Motor neuron (in vitro differentiated cells): ENCODE measurements at regions not wholly inside any gene's neighbourhood (a gene's known extent, or its start where the extent isn't known, plus 50 kb on each side); places are given as distances from the start of the nearest gene placed in this dataset.
A peak's percentile ranks its signal among the peaks of the same experiment; 100 is the strongest.

Source experiments
- ATAC-seq, 8 experiments: fragments of 200-7000 bp; cut with Tn5 transposase; replicated peaks in 6 of 8; 2 replicates each; pipeline ENCODE4 v1.8.0; 2021; ENCODE audit warnings: mild to moderate bottlenecking in 8 of 8, moderate library complexity in 8 of 8
- H3K27ac ChIP-seq, 2 donors: fragments of 250-450 bp; sonication (Bioruptor Pico); 2 replicates each; pipeline ENCODE4 v1.9.0; 2021; ENCODE audit warnings: antibody characterized with exemption in 2 of 2, mild to moderate bottlenecking in 2 of 2, moderate library complexity in 1 of 2
- H3K4me1 ChIP-seq, 2 donors: fragments of 250-450 bp; sonication (Bioruptor Pico); replicated peaks in 1 of 2; 2 replicates each; pipeline ENCODE4 v1.6.1; 2021; ENCODE audit warnings: antibody characterized with exemption in 2 of 2, mild to moderate bottlenecking in 2 of 2, moderate library complexity in 1 of 2
- H3K4me3 ChIP-seq, 5 donors: fragments of 250-450 bp; sonication (Bioruptor Pico); 2 replicates each; pipeline ENCODE4 v1.9.0; 2021; ENCODE audit warnings: antibody characterized with exemption in 5 of 5, mild to moderate bottlenecking in 5 of 5, moderate library complexity in 4 of 5
- WGBS, 10 experiments: fragments of 450-650 bp; shearing (Covaris generic); methylation state at CpG; one replicate each; pipeline ENCODE4 v1.0.0; 2022; 5-methylcytosine and 5-hydroxymethylcytosine counted together
- in situ Hi-C, 9 experiments: fragments of 400-800 bp; cut with MboI; loops; one replicate each; pipeline ENCODE4 v1.15.0; 2021; ENCODE audit warnings: low sequenced_read_pairs in 9 of 9, low pct_unique_long_range_greater_than_20kb in 2 of 9; ENCODE audit not compliant: unreplicated experiment in 9 of 9

GRCh38 chrX:112577146-112577545 lies 102.6 kb downstream of the LHFPL1 start:
- no peak for ATAC-seq
- in situ Hi-C loops = no loop called here
- Histone ChIP-seq H3K27ac (no peak overlapping the region), H3K4me1 (no peaks in the 10 kb centered on the region), H3K4me3 (no peak overlapping the region)
- 0 to 63% (median 0%) methylated on average over 1 to 2 of the region's 2 CpGs; no CpG with 5 or more reads in 5 of the 10 experiments for WGBS, 10 experiments

- in situ Hi-C loops = no loop called here
- no peak overlapping the region for H3K27ac ChIP-seq
- H3K4me1 ChIP-seq = no peaks in the 10 kb centered on the region
- WGBS, 10 experiments = 40 to 100% (median 63%) methylated on average over 1 of the region's 1 CpG; no CpG with 5 or more reads in 7 of the 10 experiments
- no peak for ATAC-seq
- H3K4me3 ChIP-seq = no peak overlapping the region
Observed at GRCh38 chrX:112571388-112571787, 108.3 kb downstream of the LHFPL1 start.

GRCh38 chrX:112555831-112556230 lies 123.9 kb downstream of the LHFPL1 start:
- H3K4me1 ChIP-seq = no peaks in the 10 kb centered on the region
- in situ Hi-C loops = no loop called here
- 0% methylated on average over 1 of the region's 3 CpGs; no CpG with 5 or more reads in 9 of the 10 experiments for WGBS, 10 experiments
- no peak for ATAC-seq
- no peak overlapping the region for H3K27ac ChIP-seq
- H3K4me3 ChIP-seq = no peak overlapping the region

GRCh38 chrX:112545051-112545450 lies 134.7 kb downstream of the LHFPL1 start:
- 14 to 100% (median 86%) methylated on average over 1 to 4 of the region's 4 CpGs; no CpG with 5 or more reads in 3 of the 10 experiments for WGBS, 10 experiments
- Histone ChIP-seq H3K4me3 (no peak overlapping the region), H3K27ac (no peak overlapping the region), H3K4me1 (no peaks in the 10 kb centered on the region)
- in situ Hi-C loops = no loop called here
- ATAC-seq = no peak

- no peaks in the 10 kb centered on the region for H3K4me1 ChIP-seq
- no peak overlapping the region for H3K4me3 ChIP-seq
- ATAC-seq = no peak
- no peak overlapping the region for H3K27ac ChIP-seq
- 86% methylated on average over 1 of the region's 2 CpGs; no CpG with 5 or more reads in 9 of the 10 experiments for WGBS, 10 experiments
- in situ Hi-C loops = no loop called here
Observed at GRCh38 chrX:112536544-112536943, 143.2 kb downstream of the LHFPL1 start.

- peak in 1 of 8 experiments; percentile 24 for ATAC-seq
- Histone ChIP-seq H3K4me1 (no peaks in the 10 kb centered on the region), H3K4me3 (no peak overlapping the region), H3K27ac (no peak overlapping the region)
- in situ Hi-C loops = no loop called here
Observed at GRCh38 chrX:112527903-112528302, 151.8 kb downstream of the LHFPL1 start.

GRCh38 chrX:112521676-112522075 lies 158.1 kb downstream of the LHFPL1 start:
- peaks cover 0 to 4% of the 10 kb centered on the region in 2 donors for H3K4me1 ChIP-seq
- no peak overlapping the region for H3K27ac ChIP-seq
- ATAC-seq = peak in 5 of 8 experiments; percentile 43 to 87 (median 67)
- H3K4me3 ChIP-seq = no peak overlapping the region
- in situ Hi-C loops = no loop called here
- 0 to 34% methylated on average over 1 to 2 of the region's 2 CpGs; no CpG with 5 or more reads in 8 of the 10 experiments for WGBS, 10 experiments

- WGBS, 10 experiments = 0 to 33% methylated on average over 1 of the region's 1 CpG; no CpG with 5 or more reads in 8 of the 10 experiments
- in situ Hi-C loops = no loop called here
- no peak for ATAC-seq
- Histone ChIP-seq H3K4me1 (peaks cover 0 to 4% of the 10 kb centered on the region in 2 donors), H3K4me3 (no peak overlapping the region), H3K27ac (no peak overlapping the region)
Observed at GRCh38 chrX:112520124-112520523, 159.6 kb downstream of the LHFPL1 start.

- no peak overlapping the region for H3K4me3 ChIP-seq
- H3K4me1 ChIP-seq = no peaks in the 10 kb centered on the region
- H3K27ac ChIP-seq = no peak overlapping the region
- whole genome bisulfite sequencing, 10 experiments = 92% methylated on average over 3 of the region's 3 CpGs; no CpG with 5 or more reads in 9 of the 10 experiments
- ATAC-seq = no peak
- in situ Hi-C loops = no loop called here
Observed at GRCh38 chrX:112513154-112513553, 166.6 kb downstream of the LHFPL1 start.

GRCh38 chrX:112512509-112512908 lies 167.2 kb downstream of the LHFPL1 start:
- no peak overlapping the region for H3K4me3 ChIP-seq
- 25 to 80% (median 80%) methylated on average over 2 to 3 of the region's 3 CpGs; no CpG with 5 or more reads in 7 of the 10 experiments for WGBS, 10 experiments
- ATAC-seq = no peak
- in situ Hi-C loops = no loop called here
- no peaks in the 10 kb centered on the region for H3K4me1 ChIP-seq
- no peak overlapping the region for H3K27ac ChIP-seq

GRCh38 chrX:112510629-112511028 lies 169.1 kb downstream of the LHFPL1 start:
- in situ Hi-C loops = no loop called here
- ATAC-seq = no peak
- H3K4me1 ChIP-seq = no peaks in the 10 kb centered on the region
- 0 to 100% (median 61%) methylated on average over 1 to 3 of the region's 3 CpGs; no CpG with 5 or more reads in 7 of the 10 experiments for WGBS, 10 experiments
- H3K4me3 ChIP-seq = no peak overlapping the region
- no peak overlapping the region for H3K27ac ChIP-seq

- in situ Hi-C loops = no loop called here
- H3K27ac ChIP-seq = no peak overlapping the region
- no peak for ATAC-seq
- 26 to 100% (median 85%) methylated on average over 1 to 2 of the region's 2 CpGs; no CpG with 5 or more reads in 6 of the 10 experiments for WGBS, 10 experiments
- H3K4me3 ChIP-seq = no peak overlapping the region
- H3K4me1 ChIP-seq = peaks cover 0 to 5% of the 10 kb centered on the region in 2 donors
Observed at GRCh38 chrX:112477653-112478052, 202.1 kb downstream of the LHFPL1 start.

- no peak overlapping the region for H3K27ac ChIP-seq
- ATAC-seq = no peak
- peaks cover 0 to 5% of the 10 kb centered on the region in 2 donors for H3K4me1 ChIP-seq
- 55% methylated on average over 2 of the region's 3 CpGs; no CpG with 5 or more reads in 9 of the 10 experiments for WGBS, 10 experiments
- in situ Hi-C loops = no loop called here
- H3K4me3 ChIP-seq = no peak overlapping the region
Observed at GRCh38 chrX:112473654-112474053, 206.1 kb downstream of the LHFPL1 start.

- in situ Hi-C loops = no loop called here
- H3K27ac ChIP-seq = no peak overlapping the region
- H3K4me3 ChIP-seq = no peak overlapping the region
- ATAC-seq = no peak
- WGBS, 10 experiments = 0 to 100% (median 83%) methylated on average over 1 to 2 of the region's 2 CpGs; no CpG with 5 or more reads in 4 of the 10 experiments
- H3K4me1 ChIP-seq = no peaks in the 10 kb centered on the region
Observed at GRCh38 chrX:112470551-112470950, 209.2 kb downstream of the LHFPL1 start.
